Gastroesophageal sphincter (tissue), 4 donors: ENCODE measurements at regions not wholly inside any gene's neighbourhood (a gene's known extent, or its start where the extent isn't known, plus 50 kb on each side); places are given as distances from the start of the nearest gene placed in this dataset.

Experiments used
- ATAC-seq: fragments of 150-250 bp; one replicate; pipeline ENCODE4 v1.9.1; 2016; ENCODE audit warnings: mild to moderate bottlenecking, moderate library complexity
- H3K27ac ChIP-seq, 4 donors: fragments of 200-600 bp; sonication (generic) in 3 of 4; 1 replicate in 3 of 4; 2 replicates in 1 of 4; pipeline ENCODE4 v1.5.1; 2016 to 2019
- H3K27me3 ChIP-seq: fragments of 200-600 bp; sonication (generic); one replicate; pipeline ENCODE4 v1.5.1; 2019
- H3K36me3 ChIP-seq, 2 donors: fragments of 200-600 bp; sonication (generic); one replicate each; pipeline ENCODE4 v1.5.1; 2019; ENCODE audit warnings: control low read depth in 1 of 2
- H3K4me1 ChIP-seq, 3 donors: fragments of 200-600 bp; sonication (generic); 1 replicate in 2 of 3; 2 replicates in 1 of 3; pipeline ENCODE4 v1.5.1; 2016 to 2019; ENCODE audit warnings: control low read depth in 2 of 3
- H3K4me3 ChIP-seq, 2 donors: fragments of 200-600 bp; sonication (generic); one replicate each; pipeline ENCODE4 v1.5.1; 2019; ENCODE audit warnings: mild to moderate bottlenecking in 1 of 2, moderate library complexity in 1 of 2
- H3K9me3 ChIP-seq, 3 donors: fragments of 200-600 bp; sonication (generic); one replicate each; pipeline ENCODE4 v1.5.1; 2017 to 2019; ENCODE audit warnings: control low read depth in 2 of 3
- CTCF ChIP-seq, 4 experiments: fragments of 200-600 bp in 2 of 4; fragments of 450-650 bp in 2 of 4; sonication (generic) in 1 of 4; IDR thresholded peaks; one replicate each; pipeline ENCODE4 v1.5.1; 2017 to 2019; ENCODE audit warnings: antibody characterized with exemption in 4 of 4, mild to moderate bottlenecking in 2 of 4, moderate library complexity in 2 of 4
- EP300 ChIP-seq: sonication (generic); formaldehyde crosslinking; IDR thresholded peaks from one replicate; pipeline ENCODE4 v1.6.1; 2017; ENCODE audit warnings: antibody characterized with exemption, mild to moderate bottlenecking
- POLR2A ChIP-seq, 2 donors: fragments of 450-650 bp; IDR thresholded peaks; one replicate each; pipeline ENCODE4 v1.6.1; 2017; ENCODE audit warnings: antibody characterized with exemption in 2 of 2, mild to moderate bottlenecking in 2 of 2, moderate library complexity in 1 of 2
- POLR2AphosphoS5 ChIP-seq: sonication (generic); formaldehyde crosslinking; IDR thresholded peaks from one replicate; pipeline ENCODE4 v1.6.1; 2017; ENCODE audit warnings: antibody characterized with exemption
- WGBS, 2 donors: methylation state at CpG; one replicate each; pipeline ENCODE4 v1.1.5; 2018; ENCODE audit warnings: low coverage in 1 of 2; 5-methylcytosine and 5-hydroxymethylcytosine counted together

GRCh38 chr18:45554389-45554737 lies 60.9 kb upstream of the SLC14A2 start:
- H3K27me3 ChIP-seq: no peaks in the 10 kb centered on the region
- no peaks in the 10 kb centered on the region for H3K36me3 ChIP-seq
- ATAC-seq: no peak
- no peak for TF ChIP-seq POLR2A (IDR thresholded peaks at IDR 0.05)
- TF ChIP-seq EP300: no peak
- no peak for TF ChIP-seq CTCF (IDR thresholded peaks at IDR 0.05)
- TF ChIP-seq POLR2AphosphoS5: no peak
- H3K27ac ChIP-seq: no peak overlapping the region
- no peaks in the 10 kb centered on the region for H3K9me3 ChIP-seq
- H3K4me1 ChIP-seq: no peaks in the 10 kb centered on the region
- WGBS, 2 donors: 20 to 47% methylated on average over 1 to 5 of the region's 6 CpGs
- H3K4me3 ChIP-seq: no peak overlapping the region

- H3K4me3 ChIP-seq: no peak overlapping the region
- no peaks in the 10 kb centered on the region for H3K27me3 ChIP-seq
- no peak for ATAC-seq
- H3K4me1 ChIP-seq: no peaks in the 10 kb centered on the region
- H3K9me3 ChIP-seq: no peaks in the 10 kb centered on the region
- WGBS, 2 donors: 90 to 96% methylated on average over 2 of the region's 2 CpGs
- no peak for TF ChIP-seq POLR2AphosphoS5
- TF ChIP-seq POLR2A (IDR thresholded peaks at IDR 0.05): no peak
- TF ChIP-seq EP300: no peak
- TF ChIP-seq CTCF (IDR thresholded peaks at IDR 0.05): no peak
- no peaks in the 10 kb centered on the region for H3K36me3 ChIP-seq
- no peak overlapping the region for H3K27ac ChIP-seq
These were observed 59.1 kb upstream of the SLC14A2 start for GRCh38 chr18:45556222-45556621.

GRCh38 chr18:45557287-45557686 lies 58.0 kb upstream of the SLC14A2 start:
- Histone ChIP-seq H3K9me3 (no peaks in the 10 kb centered on the region), H3K27me3 (no peaks in the 10 kb centered on the region), H3K27ac (no peak overlapping the region), H3K4me3 (no peak overlapping the region), H3K4me1 (peaks cover 0 to 3% (median 0%) of the 10 kb centered on the region in 3 donors), H3K36me3 (no peaks in the 10 kb centered on the region)
- no peak for ATAC-seq
- WGBS, 2 donors: 67 to 82% methylated on average over 1 to 3 of the region's 4 CpGs
- TF ChIP-seq CTCF (IDR thresholded peaks at IDR 0.05) (no peak), EP300 (no peak), POLR2AphosphoS5 (no peak), POLR2A (IDR thresholded peaks at IDR 0.05) (no peak)

- Histone ChIP-seq H3K4me3 (no peak overlapping the region), H3K27ac (no peak overlapping the region), H3K27me3 (no peaks in the 10 kb centered on the region), H3K36me3 (no peaks in the 10 kb centered on the region), H3K9me3 (no peaks in the 10 kb centered on the region), H3K4me1 (peaks cover 0 to 8% (median 3%) of the 10 kb centered on the region in 3 donors)
- no peak for ATAC-seq
- TF ChIP-seq POLR2A (IDR thresholded peaks at IDR 0.05) (no peak), EP300 (no peak)
These were observed 57.5 kb upstream of the SLC14A2 start for GRCh38 chr18:45557779-45558178.

GRCh38 chr18:45559258-45559657 lies 56.0 kb upstream of the SLC14A2 start:
- Histone ChIP-seq H3K4me3 (no peak overlapping the region), H3K9me3 (no peaks in the 10 kb centered on the region), H3K27me3 (no peaks in the 10 kb centered on the region), H3K27ac (no peak overlapping the region), H3K36me3 (no peaks in the 10 kb centered on the region), H3K4me1 (peaks cover 0 to 18% (median 3%) of the 10 kb centered on the region in 3 donors)
- TF ChIP-seq EP300: no peak
- TF ChIP-seq CTCF (IDR thresholded peaks at IDR 0.05): no peak
- no peak for TF ChIP-seq POLR2AphosphoS5
- no peak for TF ChIP-seq POLR2A (IDR thresholded peaks at IDR 0.05)
- 80 to 100% methylated on average over 1 of the region's 1 CpG for WGBS, 2 donors
- no peak for ATAC-seq

GRCh38 chr18:45560870-45561269 lies 54.4 kb upstream of the SLC14A2 start:
- H3K27ac ChIP-seq: no peak overlapping the region
- no peaks in the 10 kb centered on the region for H3K36me3 ChIP-seq
- no peaks in the 10 kb centered on the region for H3K27me3 ChIP-seq
- no peak overlapping the region for H3K4me3 ChIP-seq
- WGBS, 2 donors: 85 to 100% methylated on average over 1 to 4 of the region's 4 CpGs
- no peak for ATAC-seq
- no peak for TF ChIP-seq POLR2A (IDR thresholded peaks at IDR 0.05)
- H3K4me1 ChIP-seq: peaks cover 0 to 33% (median 3%) of the 10 kb centered on the region in 3 donors
- H3K9me3 ChIP-seq: no peaks in the 10 kb centered on the region
